ENCODE measurements at regions not wholly inside any gene's neighbourhood (a gene's known extent, or its start where the extent isn't known, plus 50 kb on each side); places are given as distances from the start of the nearest gene placed in this dataset.

DNA sequence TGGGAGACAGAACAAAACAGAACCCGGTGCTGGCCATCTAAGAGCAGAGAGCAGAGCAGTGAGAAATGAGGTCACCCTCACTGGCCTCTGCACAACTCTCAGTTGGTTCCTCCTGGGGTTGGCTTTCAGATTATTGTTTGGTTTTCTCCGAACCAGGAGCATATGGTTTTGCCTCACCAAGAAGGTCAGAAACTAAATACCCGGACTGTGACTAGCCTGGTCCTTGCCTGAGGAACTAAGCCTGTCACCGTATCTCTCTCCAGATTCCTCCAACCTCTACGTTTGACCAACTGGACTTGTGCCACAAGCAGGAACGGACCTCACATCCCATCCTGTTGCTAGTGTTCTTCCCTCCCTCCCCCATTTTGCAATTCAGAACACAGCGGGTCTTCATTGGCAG is 450.4 kb upstream of the JARID2 start:
- CTCF ChIA-PET, result interaction anchor here (0.5 to 0.6 kb wide), 2 partner anchors 17 to 599 kb away, joined by 3 to 4 read pairs; no protein-coding TSS in a partner anchor
- no peak overlapping the region for H3K4me3 ChIP-seq (ENCODE audit: low read depth, low read length)
- no peaks in the 10 kb centered on the region for H3K36me3 ChIP-seq (ENCODE audit: control insufficient read depth in 2 of 2, insufficient read depth in 1 of 2, low read length in 2 of 2)
- no peaks in the 10 kb centered on the region for H3K9me3 ChIP-seq (ENCODE audit: control insufficient read depth, insufficient read depth, low read depth, low read length)
- no peak for TF ChIP-seq ZNF843 (tag by site-specific recombination; IDR thresholded peaks at IDR 0.05)
- no peak for TF ChIP-seq KLF10 (tag by site-specific recombination; IDR thresholded peaks at IDR 0.05)
- TF ChIP-seq ZNF530 (tag by site-specific recombination; IDR thresholded peaks at IDR 0.05; ENCODE audit: low read depth), result no peak
- no peak for TF ChIP-seq WT1 (tag by site-specific recombination; IDR thresholded peaks at IDR 0.05)
- no peak for TF ChIP-seq ZBTB21 (tag by site-specific recombination; IDR thresholded peaks at IDR 0.05)
- no peak for TF ChIP-seq KLF1 (tag by site-specific recombination; IDR thresholded peaks at IDR 0.05)
- no peak for TF ChIP-seq ZNF335 (tag by site-specific recombination; conservative IDR thresholded peaks at IDR 0.05)
- no peak for TF ChIP-seq ZNF544 (tag by site-specific recombination; IDR thresholded peaks at IDR 0.05)
- no peak for TF ChIP-seq ZFP41 (tag by site-specific recombination; IDR thresholded peaks at IDR 0.05; ENCODE audit: borderline replicate concordance)
- TF ChIP-seq, protein P1, sequence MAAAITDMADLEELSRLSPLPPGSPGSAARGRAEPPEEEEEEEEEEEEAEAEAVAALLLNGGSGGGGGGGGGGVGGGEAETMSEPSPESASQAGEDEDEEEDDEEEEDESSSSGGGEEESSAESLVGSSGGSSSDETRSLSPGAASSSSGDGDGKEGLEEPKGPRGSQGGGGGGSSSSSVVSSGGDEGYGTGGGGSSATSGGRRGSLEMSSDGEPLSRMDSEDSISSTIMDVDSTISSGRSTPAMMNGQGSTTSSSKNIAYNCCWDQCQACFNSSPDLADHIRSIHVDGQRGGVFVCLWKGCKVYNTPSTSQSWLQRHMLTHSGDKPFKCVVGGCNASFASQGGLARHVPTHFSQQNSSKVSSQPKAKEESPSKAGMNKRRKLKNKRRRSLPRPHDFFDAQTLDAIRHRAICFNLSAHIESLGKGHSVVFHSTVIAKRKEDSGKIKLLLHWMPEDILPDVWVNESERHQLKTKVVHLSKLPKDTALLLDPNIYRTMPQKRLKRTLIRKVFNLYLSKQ (tag by site-specific recombination; IDR thresholded peaks at IDR 0.05; ENCODE audit: borderline replicate concordance), result no peak
- H3K27ac ChIP-seq (ENCODE audit: extremely low read depth, low read depth, low read length), result no peak overlapping the region
- POLR2A ChIA-PET, result interaction anchor here (0.6 kb wide), 1 partner anchor 282 kb away, joined by 3 read pairs; no protein-coding TSS in a partner anchor
- H3K4me1 ChIP-seq (ENCODE audit: control insufficient read depth, insufficient read depth, low read length), result peaks cover 23% of the 10 kb centered on the region

DNA sequence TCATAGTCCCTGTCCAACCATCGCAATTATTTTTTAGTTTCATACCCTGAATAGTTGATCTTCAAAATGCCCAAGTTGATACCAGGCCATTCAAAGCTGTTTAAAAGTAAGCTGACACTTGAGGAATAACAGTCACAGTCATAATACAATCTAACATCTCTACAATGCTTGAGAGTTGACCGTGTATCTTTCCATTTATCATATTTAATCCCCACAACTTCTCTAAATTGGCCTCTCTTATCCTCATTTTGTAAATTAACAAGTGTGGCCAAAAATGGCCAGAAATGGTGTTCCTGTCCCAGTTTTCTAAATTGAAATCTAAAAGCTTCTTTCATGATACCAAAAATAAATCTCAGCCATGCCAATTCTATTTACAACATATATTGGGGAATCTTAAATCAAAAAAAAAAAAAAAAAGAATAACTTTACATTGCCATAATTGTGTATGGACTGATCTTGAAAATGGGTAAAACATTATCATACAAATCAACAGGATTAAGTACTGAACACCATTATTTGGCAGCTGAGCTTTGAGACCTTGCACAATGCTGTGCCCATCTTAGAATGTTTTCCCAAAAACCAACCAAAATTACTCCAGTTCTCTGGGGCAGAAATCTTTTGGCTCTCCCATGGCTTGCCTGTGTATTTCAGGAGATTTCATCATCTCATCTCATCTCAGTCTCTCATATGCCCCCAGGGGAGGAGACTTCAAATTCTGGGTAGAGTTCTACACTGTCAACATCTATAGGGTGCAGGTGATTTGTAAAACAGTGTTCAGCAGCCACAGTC is 448.7 kb upstream of the JARID2 start:
- Histone ChIP-seq H3K36me3 (ENCODE audit: control insufficient read depth in 2 of 2, insufficient read depth in 1 of 2, low read length in 2 of 2) (no peaks in the 10 kb centered on the region), H3K4me1 (ENCODE audit: control insufficient read depth, insufficient read depth, low read length) (peaks cover 16% of the 10 kb centered on the region), H3K27ac (ENCODE audit: extremely low read depth, low read depth, low read length) (peak overlapping the region; percentile 32; the same call in 1 of the 2 replicates), H3K9me3 (ENCODE audit: control insufficient read depth, insufficient read depth, low read depth, low read length) (no peaks in the 10 kb centered on the region), H3K4me3 (ENCODE audit: low read depth, low read length) (no peak overlapping the region)
- ChIA-PET CTCF (interaction anchor here (0.6 to 1.2 kb wide), 3 partner anchors 9 to 755 kb away, joined by 3 to 4 read pairs (median 4); no protein-coding TSS in a partner anchor), POLR2A (interaction anchor here (0.7 kb wide), 1 partner anchor 91 kb away, joined by 4 read pairs; no protein-coding TSS in a partner anchor)
- TF ChIP-seq, protein P2, sequence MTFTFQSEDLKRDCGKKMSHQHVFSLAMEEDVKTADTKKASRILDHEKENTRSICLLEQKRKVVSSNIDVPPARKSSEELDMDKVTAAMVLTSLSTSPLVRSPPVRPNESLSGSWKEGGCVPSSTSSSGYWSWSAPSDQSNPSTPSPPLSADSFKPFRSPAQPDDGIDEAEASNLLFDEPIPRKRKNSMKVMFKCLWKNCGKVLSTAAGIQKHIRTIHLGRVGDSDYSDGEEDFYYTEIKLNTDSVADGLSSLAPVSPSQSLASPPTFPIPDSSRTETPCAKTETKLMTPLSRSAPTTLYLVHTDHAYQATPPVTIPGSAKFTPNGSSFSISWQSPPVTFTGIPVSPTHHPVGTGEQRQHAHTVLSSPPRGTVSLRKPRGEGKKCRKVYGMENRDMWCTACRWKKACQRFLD (tag by site-specific recombination; IDR thresholded peaks at IDR 0.05), result no peak
- TF ChIP-seq, protein P3, sequence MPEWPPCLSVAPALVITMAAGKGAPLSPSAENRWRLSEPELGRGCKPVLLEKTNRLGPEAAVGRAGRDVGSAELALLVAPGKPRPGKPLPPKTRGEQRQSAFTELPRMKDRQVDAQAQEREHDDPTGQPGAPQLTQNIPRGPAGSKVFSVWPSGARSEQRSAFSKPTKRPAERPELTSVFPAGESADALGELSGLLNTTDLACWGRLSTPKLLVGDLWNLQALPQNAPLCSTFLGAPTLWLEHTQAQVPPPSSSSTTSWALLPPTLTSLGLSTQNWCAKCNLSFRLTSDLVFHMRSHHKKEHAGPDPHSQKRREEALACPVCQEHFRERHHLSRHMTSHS (tag by site-specific recombination; IDR thresholded peaks at IDR 0.05), result no peak; the same call in 1 of the 2 replicates
- 0 out of 2 replicates have a peak, but pooled peaks have one; percentile 32 for TF ChIP-seq ZNF561 (tag by site-specific recombination; IDR thresholded peaks at IDR 0.05; ENCODE audit: borderline replicate concordance)
- TF ChIP-seq ZNF433 (tag by site-specific recombination; IDR thresholded peaks at IDR 0.05; ENCODE audit: low read depth), result no peak
- TF ChIP-seq ZNF112 (tag by site-specific recombination; IDR thresholded peaks at IDR 0.05), result no peak
- TF ChIP-seq, protein P4, sequence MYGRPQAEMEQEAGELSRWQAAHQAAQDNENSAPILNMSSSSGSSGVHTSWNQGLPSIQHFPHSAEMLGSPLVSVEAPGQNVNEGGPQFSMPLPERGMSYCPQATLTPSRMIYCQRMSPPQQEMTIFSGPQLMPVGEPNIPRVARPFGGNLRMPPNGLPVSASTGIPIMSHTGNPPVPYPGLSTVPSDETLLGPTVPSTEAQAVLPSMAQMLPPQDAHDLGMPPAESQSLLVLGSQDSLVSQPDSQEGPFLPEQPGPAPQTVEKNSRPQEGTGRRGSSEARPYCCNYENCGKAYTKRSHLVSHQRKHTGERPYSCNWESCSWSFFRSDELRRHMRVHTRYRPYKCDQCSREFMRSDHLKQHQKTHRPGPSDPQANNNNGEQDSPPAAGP (tag by site-specific recombination; IDR thresholded peaks at IDR 0.05), result no peak
- TF ChIP-seq HOXD13 (CRISPR knock-in tag; IDR thresholded peaks at IDR 0.05; ENCODE audit: borderline replicate concordance), result no peak
- TF ChIP-seq ZNF169 (tag by site-specific recombination; IDR thresholded peaks at IDR 0.05), result no peak
- no peak for TF ChIP-seq ZNF211 (tag by site-specific recombination; IDR thresholded peaks at IDR 0.05; ENCODE audit: low read depth)
- TF ChIP-seq, protein P5, sequence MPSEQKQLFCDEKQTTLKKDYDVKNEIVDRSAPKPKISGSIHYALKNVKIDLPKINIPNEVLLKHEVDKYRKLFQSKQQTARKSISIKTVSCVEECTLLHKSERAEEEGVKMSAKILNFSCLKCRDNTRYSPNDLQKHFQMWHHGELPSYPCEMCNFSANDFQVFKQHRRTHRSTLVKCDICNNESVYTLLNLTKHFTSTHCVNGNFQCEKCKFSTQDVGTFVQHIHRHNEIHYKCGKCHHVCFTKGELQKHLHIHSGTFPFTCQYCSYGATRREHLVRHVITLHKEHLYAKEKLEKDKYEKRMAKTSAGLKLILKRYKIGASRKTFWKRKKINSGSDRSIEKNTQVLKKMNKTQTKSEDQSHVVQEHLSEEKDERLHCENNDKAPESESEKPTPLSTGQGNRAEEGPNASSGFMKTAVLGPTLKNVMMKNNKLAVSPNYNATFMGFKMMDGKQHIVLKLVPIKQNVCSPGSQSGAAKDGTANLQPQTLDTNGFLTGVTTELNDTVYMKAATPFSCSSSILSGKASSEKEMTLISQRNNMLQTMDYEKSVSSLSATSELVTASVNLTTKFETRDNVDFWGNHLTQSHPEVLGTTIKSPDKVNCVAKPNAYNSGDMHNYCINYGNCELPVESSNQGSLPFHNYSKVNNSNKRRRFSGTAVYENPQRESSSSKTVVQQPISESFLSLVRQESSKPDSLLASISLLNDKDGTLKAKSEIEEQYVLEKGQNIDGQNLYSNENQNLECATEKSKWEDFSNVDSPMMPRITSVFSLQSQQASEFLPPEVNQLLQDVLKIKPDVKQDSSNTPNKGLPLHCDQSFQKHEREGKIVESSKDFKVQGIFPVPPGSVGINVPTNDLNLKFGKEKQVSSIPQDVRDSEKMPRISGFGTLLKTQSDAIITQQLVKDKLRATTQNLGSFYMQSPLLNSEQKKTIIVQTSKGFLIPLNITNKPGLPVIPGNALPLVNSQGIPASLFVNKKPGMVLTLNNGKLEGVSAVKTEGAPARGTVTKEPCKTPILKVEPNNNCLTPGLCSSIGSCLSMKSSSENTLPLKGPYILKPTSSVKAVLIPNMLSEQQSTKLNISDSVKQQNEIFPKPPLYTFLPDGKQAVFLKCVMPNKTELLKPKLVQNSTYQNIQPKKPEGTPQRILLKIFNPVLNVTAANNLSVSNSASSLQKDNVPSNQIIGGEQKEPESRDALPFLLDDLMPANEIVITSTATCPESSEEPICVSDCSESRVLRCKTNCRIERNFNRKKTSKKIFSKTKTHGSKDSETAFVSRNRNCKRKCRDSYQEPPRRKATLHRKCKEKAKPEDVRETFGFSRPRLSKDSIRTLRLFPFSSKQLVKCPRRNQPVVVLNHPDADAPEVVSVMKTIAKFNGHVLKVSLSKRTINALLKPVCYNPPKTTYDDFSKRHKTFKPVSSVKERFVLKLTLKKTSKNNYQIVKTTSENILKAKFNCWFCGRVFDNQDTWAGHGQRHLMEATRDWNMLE (tag by site-specific recombination; conservative IDR thresholded peaks at IDR 0.05; ENCODE audit: low read depth), result peak; percentile 41; the same call in 1 of the 2 replicates
- no peak for TF ChIP-seq ZFHX2 (tag by site-specific recombination; conservative IDR thresholded peaks at IDR 0.05)
- TF ChIP-seq ZNF785 (tag by site-specific recombination; IDR thresholded peaks at IDR 0.05), result no peak
- no peak for TF ChIP-seq RBAK (tag by site-specific recombination; IDR thresholded peaks at IDR 0.05)
- peak; percentile 87 for TF ChIP-seq ZNF660 (tag by site-specific recombination; IDR thresholded peaks at IDR 0.05)
- TF ChIP-seq ZNF394 (tag by site-specific recombination; IDR thresholded peaks at IDR 0.05; ENCODE audit: borderline replicate concordance), result no peak
